ENCODE measurements at regions not wholly inside any gene's neighbourhood (a gene's known extent, or its start where the extent isn't known, plus 50 kb on each side); places are given as distances from the start of the nearest gene placed in this dataset.
"Not testable (repeated sequence)": the region's sequence is repeated elsewhere in the genome, so short reads cannot be mapped to it uniquely, and the experiment has no call there.

GRCh38 chr1:55886856-55887712 is 671.9 kb upstream of the USP24 start:
- intact Hi-C loops (cut with DNase I), result no loop called here
- ATAC-seq (no peak), DNase-seq (ENCODE audit: missing footprints) (no peak)

- intact Hi-C loops (cut with DNase I), result no loop called here
- ATAC-seq, result no peak
- DNase-seq (ENCODE audit: missing footprints), result no peak
Measured at GRCh38 chr1:55885619-55886018, 670.5 kb upstream of the USP24 start.

- no peak for DNase-seq (ENCODE audit: missing footprints)
- no peak for ATAC-seq
- intact Hi-C loops (cut with DNase I), result no loop called here
Measured at GRCh38 chr1:55882931-55883330, 667.8 kb upstream of the USP24 start.

GRCh38 chr1:55879346-55879745 is 664.2 kb upstream of the USP24 start:
- DNase-seq (ENCODE audit: missing footprints) (no peak), ATAC-seq (no peak)
- intact Hi-C loops (cut with DNase I), result no loop called here

- DNase-seq (ENCODE audit: missing footprints), result no peak
- intact Hi-C loops (cut with DNase I), result no loop called here
- ATAC-seq, result no peak
Measured at GRCh38 chr1:55877437-55878232, 662.5 kb upstream of the USP24 start.

- intact Hi-C loops (cut with DNase I), result no loop called here
- ATAC-seq, result peak; percentile 83
- no peak for DNase-seq (ENCODE audit: missing footprints)
Measured at GRCh38 chr1:55876276-55877060, 661.3 kb upstream of the USP24 start.

- intact Hi-C loops (cut with DNase I), result no loop called here
- ATAC-seq (no peak), DNase-seq (ENCODE audit: missing footprints) (no peak)
Measured at GRCh38 chr1:55870106-55870505, 654.9 kb upstream of the USP24 start.

- peak; percentile 68 for ATAC-seq
- DNase-seq (ENCODE audit: missing footprints), result peak; percentile 64
- intact Hi-C loops (cut with DNase I), result loop anchor here (10.0 kb wide), 1 partner anchor 716 kb away; no protein-coding TSS in a partner anchor
Measured at GRCh38 chr1:55869065-55869464, 653.9 kb upstream of the USP24 start.

GRCh38 chr1:55868026-55868425 is 652.9 kb upstream of the USP24 start:
- no peak for DNase-seq (ENCODE audit: missing footprints)
- ATAC-seq, result peak; percentile 43
- intact Hi-C loops (cut with DNase I), result loop anchor here (10.0 kb wide), 1 partner anchor 717 kb away; no protein-coding TSS in a partner anchor

GRCh38 chr1:55867304-55867843 is 652.2 kb upstream of the USP24 start:
- intact Hi-C loops (cut with DNase I), result loop anchor here (10.0 kb wide), 1 partner anchor 717 kb away; no protein-coding TSS in a partner anchor
- DNase-seq (ENCODE audit: missing footprints) (no peak), ATAC-seq (no peak)

GRCh38 chr1:55865778-55866177 is 650.6 kb upstream of the USP24 start:
- intact Hi-C loops (cut with DNase I), result loop anchor here (10.0 kb wide), 1 partner anchor 719 kb away; no protein-coding TSS in a partner anchor
- not testable (repeated sequence) for ATAC-seq; DNase-seq (ENCODE audit: missing footprints)

- intact Hi-C loops (cut with DNase I), result loop anchor here (10.0 kb wide), 1 partner anchor 721 kb away; no protein-coding TSS in a partner anchor
- no peak for DNase-seq (ENCODE audit: missing footprints)
- no peak for ATAC-seq
Measured at GRCh38 chr1:55864251-55864650, 649.1 kb upstream of the USP24 start.

GRCh38 chr1:55861676-55862340 is 646.6 kb upstream of the USP24 start:
- intact Hi-C loops (cut with DNase I), result loop anchor here (10.0 kb wide), 1 partner anchor 723 kb away; no protein-coding TSS in a partner anchor
- ATAC-seq (no peak), DNase-seq (ENCODE audit: missing footprints) (no peak)

GRCh38 chr1:55860798-55861519 is 645.8 kb upstream of the USP24 start:
- intact Hi-C loops (cut with DNase I), result loop anchor here (10.0 kb wide), 1 partner anchor 724 kb away; no protein-coding TSS in a partner anchor
- no peak for DNase-seq (ENCODE audit: missing footprints)
- ATAC-seq, result no peak

- ATAC-seq, result no peak
- DNase-seq (ENCODE audit: missing footprints), result no peak
- intact Hi-C loops (cut with DNase I), result loop anchor here (10.0 kb wide), 1 partner anchor 724 kb away; no protein-coding TSS in a partner anchor
Measured at GRCh38 chr1:55860326-55860725, 645.2 kb upstream of the USP24 start.

GRCh38 chr1:55854911-55855310 is 639.7 kb upstream of the USP24 start:
- no peak for ATAC-seq
- DNase-seq (ENCODE audit: missing footprints), result no peak
- intact Hi-C loops (cut with DNase I), result no loop called here

- no peak for ATAC-seq
- DNase-seq (ENCODE audit: missing footprints), result no peak
- intact Hi-C loops (cut with DNase I), result no loop called here
Measured at GRCh38 chr1:55848906-55849305, 633.7 kb upstream of the USP24 start.

Data from Right ventricle myocardium inferior (tissue), 1 donor.